ENCODE measurements at regions not wholly inside any gene's neighbourhood (a gene's known extent, or its start where the extent isn't known, plus 50 kb on each side); places are given as distances from the start of the nearest gene placed in this dataset.
A peak's percentile ranks its signal among the peaks of the same experiment; 100 is the strongest.
"Not testable (repeated sequence)": the region's sequence is repeated elsewhere in the genome, so short reads cannot be mapped to it uniquely, and the experiment has no call there.

DNA sequence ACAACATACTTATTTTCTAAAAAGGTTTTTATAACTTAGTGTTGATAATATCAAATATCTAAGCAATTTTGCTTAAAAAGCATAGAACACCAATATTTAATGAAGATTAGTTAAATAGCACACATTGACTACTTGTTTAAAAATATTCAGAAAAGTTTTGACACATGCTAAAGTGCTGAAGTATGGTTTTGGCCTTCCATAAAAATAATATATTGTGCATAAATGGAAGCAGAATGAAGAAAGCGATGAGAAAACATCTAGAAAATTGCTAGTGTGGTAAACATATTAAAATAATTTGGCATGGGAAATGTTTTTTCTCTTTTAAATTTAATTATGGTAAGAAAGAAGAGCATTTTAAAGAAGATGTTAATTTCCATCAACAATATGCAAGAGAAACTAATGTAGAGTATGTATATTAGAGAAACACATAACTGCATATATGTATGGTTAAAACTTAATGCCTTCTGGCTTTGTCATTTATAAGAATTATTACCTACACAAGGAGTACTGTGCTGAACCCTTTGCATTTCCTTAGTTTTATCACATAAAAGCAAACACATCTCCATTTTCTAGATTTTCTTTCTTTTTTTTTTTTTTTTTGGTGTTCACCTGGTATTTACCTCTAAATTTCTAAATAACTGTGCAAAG, 921.0 kb upstream of the ADAMTS5 start:
- not testable (repeated sequence) for DNase-seq (ENCODE audit: low read depth)

GRCh38 chr21:27885296-27885711, 918.4 kb upstream of the ADAMTS5 start:
- no peak for DNase-seq (ENCODE audit: low read depth)

- DNase-seq (ENCODE audit: low read depth), result not testable (repeated sequence)
Observed at GRCh38 chr21:27881331-27881730, 914.4 kb upstream of the ADAMTS5 start.

DNA sequence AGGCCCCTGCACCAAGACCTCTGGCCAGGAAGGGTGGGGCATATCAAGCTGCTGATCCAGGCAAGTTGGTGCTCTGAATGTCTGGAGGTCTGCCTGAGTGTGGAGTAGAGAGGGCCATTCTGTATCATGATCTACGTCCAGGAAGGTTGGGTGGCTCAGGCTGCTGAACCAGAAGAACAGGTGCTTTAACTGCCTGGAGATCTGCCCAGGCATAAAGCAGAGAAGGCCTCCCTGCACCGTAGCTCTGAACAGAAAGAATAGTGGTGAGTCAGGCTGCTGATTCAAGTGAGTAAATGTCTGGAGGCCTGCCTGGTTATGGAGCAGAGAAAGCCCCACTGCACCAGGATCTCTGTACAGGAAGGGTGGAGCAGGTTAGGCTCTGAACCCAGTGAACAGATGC, 905.5 kb upstream of the ADAMTS5 start:
- not testable (repeated sequence) for DNase-seq (ENCODE audit: low read depth)

GRCh38 chr21:27870755-27871154, 903.9 kb upstream of the ADAMTS5 start:
- not testable (repeated sequence) for DNase-seq (ENCODE audit: low read depth)

- peak; percentile 40 for DNase-seq (ENCODE audit: low read depth)
Observed at GRCh38 chr21:27860314-27860955, 893.5 kb upstream of the ADAMTS5 start.

DNA sequence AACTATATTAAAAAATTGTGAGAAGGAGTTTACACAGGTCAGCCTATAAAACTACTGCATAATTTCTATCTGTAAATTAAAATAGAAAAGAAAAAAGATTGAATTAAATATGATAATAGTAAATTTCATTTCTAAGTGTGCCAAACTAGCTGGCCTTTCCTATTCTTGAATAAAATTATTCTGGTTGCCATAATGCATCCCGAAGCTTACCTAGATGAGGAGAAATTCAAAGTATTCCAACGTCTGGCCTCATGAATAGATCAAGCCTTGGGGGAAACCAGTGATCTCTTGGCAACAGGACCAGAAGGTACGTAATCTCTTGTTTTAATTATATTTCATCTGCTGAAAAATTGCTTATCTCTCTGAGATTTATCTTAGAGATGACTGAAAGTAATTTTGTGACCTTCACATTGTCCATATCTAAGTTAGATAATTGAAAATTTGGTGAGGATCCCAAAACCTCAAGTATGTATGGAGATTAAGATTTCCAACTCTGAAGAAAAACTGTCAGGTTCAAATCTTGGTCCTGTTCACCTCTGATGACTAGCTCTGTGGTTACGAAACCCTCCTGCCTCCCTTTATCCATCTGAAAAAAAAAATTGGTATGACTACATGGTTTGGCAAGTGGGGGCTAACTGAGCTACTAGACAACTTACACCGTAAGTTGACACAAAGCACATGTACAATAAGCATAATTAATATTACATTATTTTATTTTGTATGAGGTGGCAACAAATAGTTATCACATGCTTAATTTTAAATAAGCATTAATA, 891.4 kb upstream of the ADAMTS5 start:
- DNase-seq (ENCODE audit: low read depth), result not testable (repeated sequence)

DNA sequence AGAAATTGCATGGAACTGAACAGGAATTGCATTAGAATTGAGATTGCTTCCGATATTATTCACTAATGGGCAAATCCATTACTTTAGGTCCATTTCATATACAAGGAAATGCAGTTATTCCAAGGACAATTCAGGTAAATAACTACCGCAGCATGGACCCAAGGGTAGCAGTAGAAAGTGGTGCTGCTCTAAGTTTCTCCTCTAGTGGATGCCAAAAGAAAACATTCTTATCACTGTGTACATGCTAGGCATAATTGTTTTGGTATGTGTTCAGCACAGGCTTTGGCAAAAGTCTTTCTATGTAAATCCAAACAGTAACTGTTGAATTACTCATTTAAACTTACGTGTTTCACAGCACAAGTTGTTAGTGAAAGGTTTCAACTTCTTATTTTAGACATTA, 890.1 kb upstream of the ADAMTS5 start:
- not testable (repeated sequence) for DNase-seq (ENCODE audit: low read depth)

- DNase-seq (ENCODE audit: low read depth), result no peak
Observed at GRCh38 chr21:27841084-27841672, 874.3 kb upstream of the ADAMTS5 start.

- no peak for DNase-seq (ENCODE audit: low read depth)
Observed at GRCh38 chr21:27840262-27840661, 873.4 kb upstream of the ADAMTS5 start.

GRCh38 chr21:27839512-27840115, 872.7 kb upstream of the ADAMTS5 start:
- no peak for DNase-seq (ENCODE audit: low read depth)

DNA sequence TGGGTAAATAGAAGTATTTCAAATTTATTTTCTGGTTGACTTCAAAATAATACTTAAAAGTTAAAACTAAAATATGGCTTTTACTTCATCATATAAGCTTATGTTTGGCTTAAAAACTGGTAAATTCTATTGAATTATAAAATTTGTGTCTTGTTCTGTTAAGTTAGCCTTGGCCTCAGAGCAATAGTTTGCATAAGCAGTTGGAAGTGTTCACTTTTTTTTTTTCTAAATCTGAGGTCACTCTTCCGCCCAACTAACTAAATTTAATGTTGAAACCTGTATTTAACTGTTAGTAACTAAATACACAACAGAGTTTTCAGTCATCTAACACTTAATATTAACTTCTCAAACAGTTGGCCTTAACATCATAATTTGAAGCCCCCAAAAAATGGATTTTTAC, 871.7 kb upstream of the ADAMTS5 start:
- no peak for DNase-seq (ENCODE audit: low read depth)

- no peak for DNase-seq (ENCODE audit: low read depth)
Observed at GRCh38 chr21:27837936-27838335, 871.0 kb upstream of the ADAMTS5 start.

- DNase-seq (ENCODE audit: low read depth), result no peak
Observed at GRCh38 chr21:27833298-27833697, 866.4 kb upstream of the ADAMTS5 start.

GRCh38 chr21:27831816-27832569, 865.1 kb upstream of the ADAMTS5 start:
- peak; percentile 6 for DNase-seq (ENCODE audit: low read depth)

DNA sequence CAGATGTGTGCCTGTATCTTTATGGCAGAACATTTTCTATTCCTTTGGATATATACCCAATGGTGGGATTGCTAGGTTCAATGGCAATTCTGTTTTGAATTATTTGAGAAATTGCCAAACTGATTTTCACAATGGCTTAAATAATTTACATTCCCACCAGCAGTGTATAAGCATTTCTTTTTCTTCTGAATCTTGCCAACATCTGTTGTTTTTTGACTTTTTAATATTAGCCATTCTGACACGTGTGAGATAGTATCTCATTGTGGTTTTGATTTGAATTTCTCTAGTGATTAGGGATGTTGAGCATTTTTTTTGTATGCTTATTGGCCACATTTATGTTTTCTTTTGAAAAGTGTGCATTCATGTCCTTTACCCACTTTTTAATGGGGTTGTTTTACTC, 864.3 kb upstream of the ADAMTS5 start:
- DNase-seq (ENCODE audit: low read depth), result no peak

- no peak for DNase-seq (ENCODE audit: low read depth)
Observed at GRCh38 chr21:27827972-27828371, 861.1 kb upstream of the ADAMTS5 start.

GRCh38 chr21:27825035-27825434, 858.1 kb upstream of the ADAMTS5 start:
- no peak for DNase-seq (ENCODE audit: low read depth)

DNA sequence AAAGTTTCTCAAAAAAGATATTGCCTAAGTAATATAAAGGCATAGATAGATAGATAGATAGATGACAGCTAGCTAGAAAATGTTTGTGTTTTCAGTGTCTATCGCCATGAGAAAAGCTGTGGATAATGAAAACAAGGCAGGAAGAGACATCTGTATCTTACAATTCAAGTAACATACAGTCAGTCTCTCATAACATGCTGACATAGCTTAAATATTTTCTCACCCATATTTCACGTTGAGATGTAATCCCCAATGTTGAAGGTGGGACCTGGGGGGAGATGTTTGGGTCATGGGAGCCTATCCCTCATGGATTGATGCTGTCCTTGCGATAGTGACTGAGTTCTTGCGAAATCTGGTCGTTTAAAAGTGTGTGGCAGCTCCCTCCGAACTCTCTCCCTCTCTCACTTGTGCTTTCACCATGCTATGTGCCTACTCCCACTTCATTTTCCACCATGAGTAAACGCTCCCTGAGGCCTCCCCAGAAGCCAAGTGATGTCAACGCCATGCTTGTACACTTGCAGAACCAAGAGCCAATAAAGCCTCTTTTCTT, 856.8 kb upstream of the ADAMTS5 start:
- no peak for DNase-seq (ENCODE audit: low read depth)

- DNase-seq (ENCODE audit: low read depth), result no peak
Observed at GRCh38 chr21:27820342-27820741, 853.5 kb upstream of the ADAMTS5 start.

DNA sequence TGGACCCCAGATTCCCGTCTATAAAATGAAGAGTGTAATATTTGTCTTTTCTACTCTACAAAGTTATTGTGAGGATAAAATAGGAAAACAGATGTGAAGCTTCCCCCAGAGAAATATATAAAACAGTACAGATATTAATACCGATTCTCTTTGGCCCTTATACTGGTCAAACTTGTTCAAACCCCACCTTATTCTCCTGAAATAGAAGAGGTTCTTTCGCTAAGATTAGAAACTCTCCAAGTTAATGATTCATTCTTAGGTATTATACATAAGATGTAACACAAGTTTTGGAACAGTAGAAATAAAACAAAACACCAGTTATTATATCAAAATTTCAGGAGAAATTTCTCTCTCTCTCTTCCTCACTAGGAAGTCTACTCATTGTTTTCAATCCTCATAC, 852.4 kb upstream of the ADAMTS5 start:
- no peak for DNase-seq (ENCODE audit: low read depth)

All from stromal cell of bone marrow (primary cell).